Epithelial cell of proximal tubule (primary cell): ENCODE measurements at regions not wholly inside any gene's neighbourhood (a gene's known extent, or its start where the extent isn't known, plus 50 kb on each side); places are given as distances from the start of the nearest gene placed in this dataset.

Experiments used
- DNase-seq: peaks from one replicate; pipeline ENCODE4 v3.0.0-alpha.2; 2011; ENCODE audit warnings: low read depth
- H3K4me3 ChIP-seq: 2 replicates; pipeline ENCODE4 v1.5.1; 2011; ENCODE audit warnings: low read depth, mild to moderate bottlenecking, low read length
- CTCF ChIP-seq: conservative IDR thresholded peaks from 2 replicates; pipeline ENCODE4 v1.5.1; 2012; ENCODE audit warnings: low read depth, mild to moderate bottlenecking, low read length

GRCh38 chr16:55403464-55403863 is 75.5 kb upstream of the MMP2 start:
- H3K4me3 ChIP-seq: no peak overlapping the region
- DNase-seq: no peak
- TF ChIP-seq CTCF: no peak

- DNase-seq: no peak
- no peak for TF ChIP-seq CTCF
- H3K4me3 ChIP-seq: no peak overlapping the region
Measured at GRCh38 chr16:55406651-55407050, 72.3 kb upstream of the MMP2 start.

DNA sequence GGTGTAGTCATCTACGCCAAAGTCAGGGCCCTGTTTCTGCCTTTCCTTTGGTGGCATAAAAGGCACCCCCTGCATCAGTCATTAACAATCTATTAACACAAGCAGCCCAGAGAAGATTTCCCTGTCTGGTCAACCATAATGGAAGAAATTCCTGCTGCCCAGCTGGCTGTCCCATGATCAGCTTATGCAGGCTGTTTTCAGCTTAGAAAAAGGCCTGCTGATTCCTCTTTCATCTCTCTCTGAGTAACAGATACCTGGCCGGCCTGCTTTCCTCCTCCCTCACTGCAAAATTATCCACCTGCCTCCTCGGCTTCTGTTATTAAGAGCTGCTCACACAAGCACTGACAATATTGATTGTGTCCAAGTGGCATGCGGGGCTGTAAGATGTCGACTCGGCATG is 70.3 kb upstream of the MMP2 start:
- no peak for TF ChIP-seq CTCF
- DNase-seq: peak; percentile 18
- no peak overlapping the region for H3K4me3 ChIP-seq

DNA sequence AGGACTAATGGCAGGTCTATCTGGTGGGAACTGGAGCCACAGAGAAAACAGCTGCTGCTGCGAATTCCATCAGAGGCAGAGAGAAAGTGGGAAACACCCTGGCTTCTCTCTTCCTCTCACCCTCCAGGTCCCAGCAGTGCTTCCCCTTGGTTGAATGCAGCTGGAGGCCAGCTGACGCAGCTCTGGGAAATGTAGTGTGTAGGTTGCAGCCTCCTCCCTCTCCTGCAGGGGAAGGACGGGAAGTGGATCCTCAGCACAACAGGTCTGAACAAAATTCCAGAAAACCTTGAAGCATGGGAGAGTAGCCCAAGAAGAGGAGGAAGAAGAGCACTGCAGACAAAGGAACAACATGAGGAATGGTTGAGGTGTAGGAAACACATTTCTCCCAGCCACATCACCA is 67.8 kb upstream of the MMP2 start:
- DNase-seq: no peak
- no peak overlapping the region for H3K4me3 ChIP-seq
- TF ChIP-seq CTCF: no peak

DNA sequence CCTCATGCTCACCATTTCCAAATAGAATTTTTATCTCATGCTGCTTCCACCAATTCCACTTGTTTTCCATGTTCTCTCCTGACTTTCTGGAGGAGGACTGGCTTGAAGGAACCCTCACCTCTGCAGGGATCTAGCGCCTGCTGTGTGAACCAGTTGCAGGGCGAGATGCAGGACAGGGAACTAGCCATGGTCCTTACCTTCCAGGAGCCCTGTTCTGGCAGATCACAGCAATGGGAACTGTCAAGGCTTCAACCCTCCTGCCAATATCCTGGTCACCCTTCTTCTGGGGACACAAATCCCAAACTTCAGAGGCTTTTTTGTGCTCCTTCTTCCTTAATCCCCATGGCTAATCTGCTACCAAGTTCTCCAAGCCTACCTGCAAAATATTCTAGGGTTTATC is 60.4 kb upstream of the MMP2 start:
- no peak for DNase-seq
- H3K4me3 ChIP-seq: no peak overlapping the region
- TF ChIP-seq CTCF: no peak

DNA sequence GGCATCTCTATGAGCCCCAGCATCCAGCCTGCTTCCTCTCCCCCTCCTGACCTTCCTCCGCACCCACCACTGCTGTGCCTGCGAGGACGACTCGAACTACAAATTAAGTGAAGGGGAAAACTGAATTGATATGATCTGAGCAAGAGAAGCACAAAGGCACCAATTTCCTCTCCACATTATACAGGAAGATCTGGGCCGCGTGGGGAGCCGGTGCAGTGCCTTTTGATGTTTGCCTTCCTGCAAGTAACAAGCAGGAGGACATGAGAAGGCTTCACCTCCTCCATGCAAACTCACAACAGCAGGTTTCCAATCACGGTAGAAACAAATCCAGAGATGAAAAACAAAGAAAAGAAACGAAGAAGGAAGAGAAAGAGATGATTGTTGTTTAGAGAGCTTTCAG is 57.8 kb upstream of the MMP2 start:
- DNase-seq: no peak
- no peak for TF ChIP-seq CTCF
- no peak overlapping the region for H3K4me3 ChIP-seq

- no peak for TF ChIP-seq CTCF
- no peak overlapping the region for H3K4me3 ChIP-seq
- no peak for DNase-seq
Measured at GRCh38 chr16:55426865-55427484, 52.0 kb upstream of the MMP2 start.
